GM19463 (cell line): ENCODE measurements at regions not wholly inside any gene's neighbourhood (a gene's known extent, or its start where the extent isn't known, plus 50 kb on each side); places are given as distances from the start of the nearest gene placed in this dataset.

ENCODE experiments used
- ATAC-seq: cut with Tn5 transposase; IDR thresholded peaks from one replicate; pipeline ENCODE4 v1.9.1; 2021; ENCODE audit warnings: mild to moderate bottlenecking, moderate library complexity; ENCODE audit not compliant: unreplicated experiment

DNA sequence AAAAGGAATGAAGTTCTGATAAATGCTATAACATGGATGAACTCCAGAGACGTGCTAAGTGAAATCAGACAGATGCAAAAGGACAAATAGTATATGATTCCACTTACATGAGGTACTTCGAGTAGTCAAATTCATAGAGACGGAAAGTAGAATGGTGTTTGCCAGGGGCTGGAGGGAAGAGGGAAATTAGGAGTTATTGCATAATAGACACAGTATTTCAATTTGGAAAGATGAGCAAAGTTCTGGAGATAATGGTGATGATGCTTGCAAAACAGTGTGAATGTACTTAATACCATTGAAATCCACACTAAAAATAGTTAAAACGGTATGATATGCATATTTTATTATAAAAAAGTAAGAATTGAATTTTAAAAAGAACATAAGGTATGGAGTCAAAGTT is 84.9 kb upstream of the STXBP5 start:
- ATAC-seq = no peak

DNA sequence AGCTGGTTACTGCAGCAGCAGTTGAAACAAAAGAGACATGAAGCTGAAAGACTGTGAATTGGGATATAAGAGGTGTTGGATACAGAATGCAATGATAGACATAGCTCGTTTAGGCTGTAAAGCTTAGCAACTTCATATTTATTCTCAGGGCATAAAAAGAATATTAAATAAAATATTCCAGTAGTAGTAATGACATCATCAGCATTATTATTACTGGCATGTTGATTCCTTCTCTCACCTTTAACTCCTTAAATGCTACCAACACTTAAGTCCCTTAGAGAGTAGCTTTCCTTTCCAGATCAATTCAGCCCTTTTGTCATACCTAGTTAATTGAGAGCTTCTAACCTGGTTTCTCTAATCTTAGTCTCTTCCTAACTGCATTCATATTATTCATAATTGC is 81.4 kb upstream of the STXBP5 start:
- ATAC-seq = no peak

- ATAC-seq = no peak
Observed at GRCh38 chr6:147126618-147127022, 77.6 kb upstream of the STXBP5 start.

- ATAC-seq = no peak
Observed at GRCh38 chr6:147127587-147127986, 76.6 kb upstream of the STXBP5 start.

DNA sequence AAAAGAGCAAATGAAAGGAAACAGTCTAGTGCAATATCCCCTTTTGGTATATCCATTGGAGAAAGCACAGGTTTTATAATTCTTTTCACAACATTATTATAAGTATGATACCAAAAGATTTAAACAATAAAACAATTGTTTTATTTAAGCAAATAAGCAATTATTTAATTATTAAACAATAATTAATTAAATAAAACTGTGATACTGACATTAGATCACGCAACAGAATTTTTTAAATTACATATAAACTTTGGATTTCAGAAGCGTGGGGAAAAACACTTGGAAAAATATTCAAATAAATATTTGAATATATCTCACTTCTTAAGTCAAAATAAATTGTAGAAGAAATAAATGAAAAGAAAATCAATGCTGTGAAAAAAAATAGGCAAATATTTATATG is 76.2 kb upstream of the STXBP5 start:
- ATAC-seq = no peak

GRCh38 chr6:147131532-147132128 is 72.6 kb upstream of the STXBP5 start:
- no peak for ATAC-seq

GRCh38 chr6:147132889-147133288 is 71.3 kb upstream of the STXBP5 start:
- ATAC-seq = no peak

DNA sequence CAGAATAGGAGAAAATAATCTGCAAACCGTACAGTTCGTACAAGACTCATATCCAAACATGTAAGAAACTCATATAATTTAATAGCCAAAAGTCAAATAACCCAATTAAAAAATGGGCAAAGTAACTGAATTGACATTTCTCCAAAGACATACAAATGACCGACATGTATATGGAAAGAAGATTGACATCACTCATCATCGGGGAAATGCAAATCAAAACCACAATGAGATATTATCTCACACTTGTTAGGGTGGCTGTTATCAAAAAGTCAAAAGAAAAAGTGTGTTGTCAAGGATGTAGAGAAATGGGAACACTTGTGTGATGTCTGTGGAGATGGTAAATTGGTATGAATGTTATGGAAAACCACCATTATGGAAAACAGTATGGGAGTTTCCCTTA is 70.5 kb upstream of the STXBP5 start:
- no peak for ATAC-seq

DNA sequence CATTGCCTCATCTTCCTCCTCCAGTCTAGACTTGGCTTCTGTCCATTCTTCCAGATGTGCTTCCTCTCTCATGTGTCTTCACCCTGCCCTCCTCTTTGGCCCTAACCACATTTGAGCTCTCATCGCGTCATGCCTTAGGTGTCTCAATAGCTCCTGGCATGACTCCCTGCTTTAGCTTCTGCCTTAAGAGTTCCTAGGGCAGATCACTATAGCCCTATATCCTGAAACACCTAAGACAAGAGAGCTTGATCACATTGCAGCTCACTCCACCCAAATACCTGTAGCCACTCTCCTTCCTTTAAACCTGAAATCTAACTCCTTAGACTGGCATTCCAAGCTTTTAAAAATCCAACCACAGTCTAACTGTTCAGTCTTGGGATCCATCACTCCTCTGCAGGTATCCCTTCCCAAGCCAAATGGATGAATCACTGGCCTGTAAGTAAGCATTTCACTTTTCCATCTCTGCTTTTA is 69.0 kb upstream of the STXBP5 start:
- ATAC-seq = no peak

DNA sequence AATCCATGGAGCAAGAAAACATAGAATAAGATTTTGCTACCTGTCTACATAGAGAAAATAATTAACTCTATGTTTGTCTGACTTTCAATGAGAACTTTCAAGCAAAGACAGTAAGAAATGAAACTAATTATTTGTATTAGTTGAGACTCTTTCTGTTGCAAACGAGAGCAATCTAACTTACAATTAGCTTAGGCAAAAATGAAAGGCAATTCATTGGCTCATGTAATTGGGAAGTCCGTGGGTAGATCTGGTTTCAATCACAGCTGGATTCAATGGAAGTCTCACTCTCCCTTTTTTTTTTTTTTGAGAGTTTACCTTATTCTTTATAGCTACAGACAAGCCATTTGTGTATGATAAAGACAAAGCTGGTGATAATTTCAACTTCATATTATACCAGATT is 68.2 kb upstream of the STXBP5 start:
- no peak for ATAC-seq

GRCh38 chr6:147137986-147138385 is 66.2 kb upstream of the STXBP5 start:
- ATAC-seq = no peak

DNA sequence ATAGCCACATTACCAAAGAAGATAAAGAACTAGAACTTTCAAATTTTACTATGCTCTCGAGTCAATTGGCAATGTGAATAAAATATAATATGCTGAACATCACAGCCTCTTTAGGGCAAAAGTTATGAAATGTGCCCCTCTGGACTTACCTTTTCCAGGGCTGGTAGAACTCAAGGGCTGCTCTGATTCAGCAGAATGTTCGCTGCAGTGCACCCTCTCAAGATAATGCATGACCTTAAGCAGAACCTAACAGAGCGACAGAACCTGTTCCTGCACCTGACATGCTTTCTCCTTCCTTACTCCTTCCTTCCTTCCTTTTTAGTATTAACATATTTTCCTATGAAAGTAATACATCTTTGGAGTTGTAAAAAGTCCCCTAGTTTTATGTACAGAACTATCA is 65.4 kb upstream of the STXBP5 start:
- no peak for ATAC-seq

GRCh38 chr6:147141711-147142308 is 62.4 kb upstream of the STXBP5 start:
- ATAC-seq = no peak

- ATAC-seq = no peak
Observed at GRCh38 chr6:147142684-147143245, 61.5 kb upstream of the STXBP5 start.

GRCh38 chr6:147149092-147149491 is 55.1 kb upstream of the STXBP5 start:
- ATAC-seq = no peak

DNA sequence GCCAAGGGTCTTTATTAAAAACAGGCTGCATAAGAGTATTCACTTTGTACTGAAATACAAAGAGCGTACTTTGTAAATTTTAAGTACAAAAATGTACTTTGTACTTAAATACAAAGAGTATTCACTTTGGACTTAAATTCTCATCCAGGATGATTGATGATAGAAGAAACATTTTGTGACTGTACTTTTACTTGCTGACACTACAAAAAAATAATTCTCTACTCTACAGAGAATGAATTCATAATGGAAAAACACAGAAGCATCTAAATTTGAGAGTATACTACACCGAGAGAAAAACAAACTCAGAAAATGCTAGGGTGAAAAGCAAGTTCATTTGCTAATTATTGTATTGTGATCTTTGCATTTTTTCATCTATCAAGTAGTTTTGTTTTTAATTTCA is 54.4 kb upstream of the STXBP5 start:
- ATAC-seq = no peak

- ATAC-seq = no peak
Observed at GRCh38 chr6:147150293-147150692, 53.9 kb upstream of the STXBP5 start.
